Activated T-helper 1 cell treated with anti-CD3 and anti-CD28 coated beads, Interleukin-12 subunit alpha, Interleukin-12 subunit beta, Interleukin-2, Interleukin-4 antibody, amounts not matched to agents 30 ng/mL and 10 ng/mL and 1 ng/mL, durations not matched to agents 14 hours and 24 hours and 36 hours (primary cell): ENCODE measurements at regions not wholly inside any gene's neighbourhood (a gene's known extent, or its start where the extent isn't known, plus 50 kb on each side); places are given as distances from the start of the nearest gene placed in this dataset.

Experiments used
- DNase-seq: peaks from one replicate; pipeline ENCODE4 v3.0.0; 2021; ENCODE audit warnings: low spot score
- H3K27ac Mint-ChIP-seq: one replicate; pipeline ENCODE4 v1.8.0; 2021; ENCODE audit warnings: mild to moderate bottlenecking, mixed read lengths
- H3K27me3 Mint-ChIP-seq: one replicate; pipeline ENCODE4 v1.8.0; 2022; ENCODE audit warnings: mild to moderate bottlenecking, moderate library complexity, mixed read lengths; ENCODE audit not compliant: insufficient read depth
- H3K36me3 Mint-ChIP-seq: one replicate; pipeline ENCODE4 v1.8.0; 2021; ENCODE audit warnings: low read depth, mixed read lengths
- H3K4me1 Mint-ChIP-seq: one replicate; pipeline ENCODE4 v1.8.0; 2021; ENCODE audit warnings: low read depth, mixed read lengths
- H3K4me3 Mint-ChIP-seq: one replicate; pipeline ENCODE4 v1.8.0; 2021; ENCODE audit warnings: mild to moderate bottlenecking, moderate library complexity, mixed read lengths
- H3K9me3 Mint-ChIP-seq: one replicate; pipeline ENCODE4 v1.8.0; 2021; ENCODE audit warnings: mixed read lengths
- intact Hi-C: fragments of 100-400 bp; cut with micrococcal nuclease; formaldehyde crosslinking; loops from one replicate; pipeline ENCODE4 v1.15.1; 2024

DNA sequence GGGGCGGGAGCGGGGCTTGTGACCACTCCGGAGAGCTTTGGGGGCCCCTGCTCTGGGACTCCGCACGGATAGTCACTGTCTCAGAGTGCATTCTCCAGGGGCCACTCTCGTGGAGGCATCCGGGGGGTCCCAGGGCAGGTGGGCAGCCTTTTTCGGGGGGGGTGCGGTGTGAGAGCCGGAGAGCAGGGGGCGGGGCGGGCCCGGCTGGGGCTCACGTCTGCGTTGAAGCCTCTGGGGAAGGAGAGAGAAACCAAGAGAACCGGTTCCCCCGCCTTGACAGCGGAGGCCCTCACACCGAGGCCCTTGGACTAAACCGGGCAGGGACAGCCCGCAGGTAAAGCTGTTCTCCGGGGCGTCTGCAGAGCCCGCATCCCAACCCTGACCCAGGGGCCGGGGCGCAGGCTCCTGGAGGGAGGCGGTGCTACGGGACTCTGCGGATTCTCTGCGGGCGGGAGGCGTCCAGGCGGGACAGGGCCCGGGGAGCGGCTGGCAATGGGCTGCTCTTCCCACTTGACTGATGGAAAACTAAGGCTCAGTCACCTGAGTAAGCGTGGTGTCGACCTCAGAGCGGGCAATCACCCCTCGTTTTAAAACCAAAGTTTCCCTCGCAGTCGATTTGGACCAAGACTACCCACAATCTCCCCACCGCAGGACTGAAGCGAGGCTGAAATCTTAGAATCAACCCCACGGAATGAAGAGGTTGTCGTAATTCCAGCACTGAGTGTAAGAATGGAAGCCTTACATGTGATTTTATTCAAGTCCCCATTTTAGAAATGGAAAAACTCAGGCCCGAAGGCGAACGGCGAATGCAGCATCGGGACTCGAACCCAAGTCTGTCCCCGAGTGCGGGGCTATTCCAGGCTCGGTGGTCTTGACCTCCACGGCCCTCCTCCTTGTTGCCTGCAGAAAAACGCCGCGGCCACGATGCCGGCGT is 49.6 kb upstream of the AMZ2 start:
- Mint-ChIP-seq H3K27ac (no peak overlapping the region), H3K4me1 (peaks cover 17% of the 10 kb centered on the region), H3K36me3 (no peaks in the 10 kb centered on the region), H3K4me3 (peak overlapping the region; percentile 58), H3K9me3 (no peaks in the 10 kb centered on the region), H3K27me3 (peaks cover 59% of the 10 kb centered on the region)
- no peak for DNase-seq
- intact Hi-C loops: loop anchor here (5.0 kb wide), 1 partner anchor 96 kb away; no protein-coding TSS in a partner anchor
